ENCODE measurements at regions not wholly inside any gene's neighbourhood (a gene's known extent, or its start where the extent isn't known, plus 50 kb on each side); places are given as distances from the start of the nearest gene placed in this dataset.

- CTCF ChIA-PET = no interaction called here
- TF ChIP-seq CTCF (IDR thresholded peaks at IDR 0.05; ENCODE audit: control extremely low read depth, extremely low read depth, low read depth, missing control alignments) = no peak
- no peak for DNase-seq (ENCODE audit: extremely low spot score)
- POLR2A ChIA-PET = no interaction called here
Measured at GRCh38 chr9:27945386-27945785, 372.1 kb upstream of the C9orf72 start.

- ChIA-PET POLR2A (no interaction called here), CTCF (interaction anchor here (1.0 to 1.6 kb wide), 3 partner anchors 10 to 16 kb away, joined by 3 read pairs; no protein-coding TSS in a partner anchor)
- TF ChIP-seq CTCF (IDR thresholded peaks at IDR 0.05; ENCODE audit: control extremely low read depth, extremely low read depth, low read depth, missing control alignments) = no peak
- DNase-seq (ENCODE audit: extremely low spot score) = no peak
Measured at GRCh38 chr9:27950382-27950781, 377.1 kb upstream of the C9orf72 start.

- POLR2A ChIA-PET = no interaction called here
- TF ChIP-seq CTCF (IDR thresholded peaks at IDR 0.05; ENCODE audit: control extremely low read depth, extremely low read depth, low read depth, missing control alignments) = no peak
- DNase-seq (ENCODE audit: extremely low spot score) = no peak
- CTCF ChIA-PET = no interaction called here
Measured at GRCh38 chr9:27954858-27955257, 381.6 kb upstream of the C9orf72 start.

- CTCF ChIA-PET = no interaction called here
- DNase-seq (ENCODE audit: extremely low spot score) = no peak
- POLR2A ChIA-PET = no interaction called here
- TF ChIP-seq CTCF (IDR thresholded peaks at IDR 0.05; ENCODE audit: control extremely low read depth, extremely low read depth, low read depth, missing control alignments) = no peak
Measured at GRCh38 chr9:27963836-27964235, 390.6 kb upstream of the C9orf72 start.

- no peak for TF ChIP-seq CTCF (IDR thresholded peaks at IDR 0.05; ENCODE audit: control extremely low read depth, extremely low read depth, low read depth, missing control alignments)
- ChIA-PET CTCF (interaction anchor here (1.4 to 1.6 kb wide), 2 partner anchors 17 to 67 kb away, joined by 3 read pairs; no protein-coding TSS in a partner anchor), POLR2A (no interaction called here)
- no peak for DNase-seq (ENCODE audit: extremely low spot score)
Measured at GRCh38 chr9:27967210-27967609, 393.9 kb upstream of the C9orf72 start.

- DNase-seq (ENCODE audit: extremely low spot score) = no peak
- CTCF ChIA-PET = no interaction called here
- POLR2A ChIA-PET = no interaction called here
Measured at GRCh38 chr9:27977931-27978330, 404.6 kb upstream of the C9orf72 start.

More at GRCh38 chr9:27977931-27978330, 404.6 kb upstream of the C9orf72 start:
- no peak for TF ChIP-seq CTCF (IDR thresholded peaks at IDR 0.05; ENCODE audit: control extremely low read depth, extremely low read depth, low read depth, missing control alignments)

Measured in GM10248 (cell line).